Stimulated activated effector memory CD8-positive, alpha-beta T cell treated with anti-CD3 and anti-CD28 coated beads, Interleukin-12 subunit alpha, Interleukin-12 subunit beta, amount 100 ng/mL, for 72 hours (primary cell): ENCODE measurements at regions not wholly inside any gene's neighbourhood (a gene's known extent, or its start where the extent isn't known, plus 50 kb on each side); places are given as distances from the start of the nearest gene placed in this dataset.

ENCODE experiments used
- ATAC-seq: fragments of 150-1000 bp; cut with Tn5 transposase; 2 replicates; pipeline ENCODE4 v1.10.0; 2021
- DNase-seq, 2 donors: peaks; one replicate each; pipeline ENCODE4 v3.0.0; 2021 to 2022; ENCODE audit warnings: low spot score in 2 of 2
- H3K27ac Mint-ChIP-seq: one replicate; pipeline ENCODE4 v1.8.0; 2022; ENCODE audit warnings: mild to moderate bottlenecking, mixed read lengths
- H3K36me3 Mint-ChIP-seq: one replicate; pipeline ENCODE4 v1.8.0; 2022; ENCODE audit warnings: mild to moderate bottlenecking, mixed read lengths
- H3K4me1 Mint-ChIP-seq: one replicate; pipeline ENCODE4 v1.8.0; 2022; ENCODE audit warnings: mixed read lengths
- H3K4me3 Mint-ChIP-seq: one replicate; pipeline ENCODE4 v1.8.0; 2022; ENCODE audit warnings: mild to moderate bottlenecking, mixed read lengths
- H3K9me3 Mint-ChIP-seq: one replicate; pipeline ENCODE4 v1.8.0; 2022; ENCODE audit warnings: mixed read lengths

DNA sequence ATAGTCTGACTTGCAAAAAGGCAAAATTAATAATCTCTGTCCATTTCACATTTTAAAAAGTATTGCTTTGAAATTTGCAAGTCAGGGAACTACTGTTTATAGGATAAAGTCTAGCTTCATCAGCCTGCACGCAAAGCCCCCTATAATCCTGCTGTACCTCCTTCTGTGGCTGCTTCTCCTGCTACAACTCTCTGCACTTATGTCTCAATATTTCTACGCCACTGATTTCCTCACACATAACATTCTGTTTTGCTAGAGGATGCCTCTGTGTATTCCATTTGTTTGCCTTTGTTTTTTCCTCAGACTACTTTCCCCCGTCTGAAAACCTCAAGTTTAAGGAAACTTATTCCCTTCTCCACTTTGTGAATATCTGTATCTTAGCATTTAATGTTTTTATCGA is 389.9 kb downstream of the RFC3 start:
- no peak overlapping the region for H3K27ac Mint-ChIP-seq
- H3K36me3 Mint-ChIP-seq = no peaks in the 10 kb centered on the region
- ATAC-seq (no peak), DNase-seq (no peak)
- H3K4me1 Mint-ChIP-seq = no peaks in the 10 kb centered on the region
- H3K4me3 Mint-ChIP-seq = no peak overlapping the region
- peaks cover 3% of the 10 kb centered on the region for H3K9me3 Mint-ChIP-seq

DNA sequence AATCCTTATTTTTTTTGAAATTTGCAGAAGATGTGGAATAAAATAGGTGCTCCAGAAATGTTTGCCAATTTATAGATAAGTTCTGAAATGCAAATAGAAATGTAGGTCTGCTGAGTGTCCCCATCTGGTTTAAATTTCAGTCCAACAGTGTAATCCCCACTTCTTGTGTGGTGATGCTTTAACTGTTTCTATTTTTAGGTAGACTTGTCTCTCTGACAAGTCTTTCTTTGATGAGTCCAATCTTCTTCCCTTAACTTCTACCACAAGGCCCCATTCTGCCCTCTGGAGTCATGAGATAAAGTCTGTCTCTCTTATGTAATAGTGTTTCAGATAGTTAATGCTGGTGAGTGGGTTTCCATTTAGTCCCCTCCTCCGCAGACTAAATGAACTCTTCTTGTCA is 390.4 kb downstream of the RFC3 start:
- DNase-seq = no peak
- no peak for ATAC-seq
- Mint-ChIP-seq H3K36me3 (no peaks in the 10 kb centered on the region), H3K27ac (no peak overlapping the region), H3K4me1 (no peaks in the 10 kb centered on the region), H3K4me3 (no peak overlapping the region), H3K9me3 (no peaks in the 10 kb centered on the region)

DNA sequence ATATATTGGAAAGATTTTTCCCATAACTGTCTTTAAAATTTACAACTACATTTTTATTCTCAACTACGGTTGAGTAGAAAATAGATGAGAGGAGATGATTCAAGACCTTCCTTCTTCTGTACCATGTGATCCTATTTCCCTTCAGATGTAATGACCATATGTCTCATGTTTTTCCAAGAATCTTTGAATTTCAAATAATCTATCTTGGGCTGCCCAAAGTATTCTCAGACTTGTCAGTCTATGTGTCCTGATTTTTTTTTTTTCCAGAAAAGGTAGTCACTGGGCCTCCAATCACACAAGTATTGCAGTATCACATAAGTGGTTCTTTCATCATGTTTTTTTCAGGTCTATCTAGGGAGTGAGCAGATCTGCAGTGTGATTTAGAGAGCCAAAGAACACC is 392.4 kb downstream of the RFC3 start:
- no peak overlapping the region for H3K4me3 Mint-ChIP-seq
- no peaks in the 10 kb centered on the region for H3K36me3 Mint-ChIP-seq
- no peaks in the 10 kb centered on the region for H3K4me1 Mint-ChIP-seq
- ATAC-seq (no peak), DNase-seq (no peak)
- no peak overlapping the region for H3K27ac Mint-ChIP-seq
- H3K9me3 Mint-ChIP-seq = no peaks in the 10 kb centered on the region

DNA sequence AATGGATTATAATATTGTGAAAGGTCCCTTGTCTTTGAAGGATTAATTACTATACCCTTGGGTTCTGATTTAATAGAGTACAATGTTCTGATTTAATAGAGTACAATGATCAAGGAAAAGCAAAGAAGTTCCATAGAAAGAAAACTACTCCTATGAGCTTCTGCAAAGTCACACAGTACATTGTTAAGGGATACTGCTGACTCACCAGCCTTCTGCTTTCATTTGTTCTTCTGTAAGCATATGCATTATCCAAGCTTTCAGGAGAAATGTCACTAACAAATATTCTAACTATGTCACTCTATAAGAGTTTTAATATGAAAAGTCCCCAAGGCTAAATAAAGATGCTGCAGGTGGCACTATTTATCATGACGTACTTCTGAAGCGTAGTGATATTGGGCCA is 396.7 kb downstream of the RFC3 start:
- peaks cover 2% of the 10 kb centered on the region for H3K9me3 Mint-ChIP-seq
- H3K36me3 Mint-ChIP-seq = no peaks in the 10 kb centered on the region
- no peak overlapping the region for H3K4me3 Mint-ChIP-seq
- no peaks in the 10 kb centered on the region for H3K4me1 Mint-ChIP-seq
- H3K27ac Mint-ChIP-seq = no peak overlapping the region
- ATAC-seq (no peak), DNase-seq (no peak)

DNA sequence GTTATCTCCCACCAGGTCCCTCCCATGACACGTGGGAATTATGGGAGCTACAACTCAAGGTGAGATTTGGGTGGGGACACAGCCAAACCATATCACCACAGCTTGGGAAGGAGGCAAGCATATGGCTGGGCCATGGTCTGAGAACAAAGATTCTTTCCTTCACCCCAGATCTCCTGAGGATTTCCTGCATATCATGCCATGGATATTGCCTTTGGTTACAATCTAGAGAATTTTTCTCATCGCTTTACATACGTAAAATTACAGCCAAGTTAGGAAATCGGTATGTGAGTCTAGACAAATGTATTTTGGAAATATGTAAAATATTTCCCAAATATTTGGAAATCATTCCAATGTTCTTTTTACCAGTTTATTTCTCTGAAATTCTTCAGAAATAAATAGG is 398.3 kb downstream of the RFC3 start:
- Mint-ChIP-seq H3K36me3 (no peaks in the 10 kb centered on the region), H3K4me3 (no peak overlapping the region), H3K9me3 (peaks cover 2% of the 10 kb centered on the region), H3K27ac (no peak overlapping the region), H3K4me1 (no peaks in the 10 kb centered on the region)
- DNase-seq (no peak), ATAC-seq (no peak)

DNA sequence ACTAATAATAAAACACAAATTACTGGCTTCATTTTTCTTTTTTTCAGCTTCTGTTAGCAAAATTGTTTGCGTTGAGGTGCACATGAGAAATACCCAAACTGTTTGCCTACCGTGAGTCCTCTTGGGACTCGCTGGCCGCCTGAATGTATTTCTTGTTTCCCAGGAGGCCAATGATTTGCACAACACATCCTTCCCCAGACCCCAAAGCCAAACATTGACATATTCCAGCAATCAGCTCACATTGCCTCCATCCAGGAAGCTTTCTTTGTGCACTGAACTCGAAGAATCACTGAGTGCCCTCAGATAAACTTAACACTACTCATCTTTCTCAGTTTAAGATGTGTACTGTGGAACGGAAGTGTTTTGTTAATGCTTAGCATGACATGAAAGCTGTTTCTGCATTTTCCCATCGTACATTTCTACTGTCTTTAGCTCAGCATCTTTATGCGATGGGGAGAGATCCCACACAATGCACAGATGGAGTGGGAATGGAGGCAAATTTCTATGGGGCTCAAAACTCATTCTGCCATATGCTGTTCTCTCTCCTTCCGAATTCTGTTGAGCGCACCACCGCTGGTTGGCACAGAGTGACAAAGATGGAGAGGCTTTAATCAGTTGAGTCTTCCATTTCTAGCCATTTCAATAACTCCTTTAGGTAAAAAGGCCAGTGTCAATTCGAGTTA is 399.5 kb downstream of the RFC3 start:
- Mint-ChIP-seq H3K9me3 (peaks cover 2% of the 10 kb centered on the region), H3K36me3 (no peaks in the 10 kb centered on the region), H3K4me1 (no peaks in the 10 kb centered on the region), H3K27ac (no peak overlapping the region), H3K4me3 (no peak overlapping the region)
- ATAC-seq = no peak
- DNase-seq = no peak

DNA sequence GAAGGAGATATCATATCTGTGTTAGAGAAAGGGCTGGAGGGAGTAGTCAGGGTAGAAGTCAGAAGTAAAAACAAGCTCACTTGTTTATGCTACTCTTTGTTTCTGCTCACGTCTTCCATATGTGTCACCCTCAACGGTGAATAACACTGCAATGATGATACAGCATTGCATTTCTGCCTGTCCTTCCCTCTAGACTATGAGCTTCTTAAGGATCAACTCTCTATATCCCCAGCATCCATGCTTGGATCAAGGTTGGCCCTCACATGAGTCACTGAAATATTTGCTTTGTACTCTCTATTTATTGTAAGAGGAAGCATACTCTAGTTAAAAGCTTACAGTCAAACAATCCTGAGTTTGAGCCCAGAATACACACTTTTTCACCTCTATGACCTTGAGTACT is 406.0 kb downstream of the RFC3 start:
- no peak for DNase-seq
- no peaks in the 10 kb centered on the region for H3K36me3 Mint-ChIP-seq
- H3K27ac Mint-ChIP-seq = no peak overlapping the region
- ATAC-seq = no peak
- H3K4me3 Mint-ChIP-seq = no peak overlapping the region
- no peaks in the 10 kb centered on the region for H3K4me1 Mint-ChIP-seq
- H3K9me3 Mint-ChIP-seq = peaks cover 5% of the 10 kb centered on the region

DNA sequence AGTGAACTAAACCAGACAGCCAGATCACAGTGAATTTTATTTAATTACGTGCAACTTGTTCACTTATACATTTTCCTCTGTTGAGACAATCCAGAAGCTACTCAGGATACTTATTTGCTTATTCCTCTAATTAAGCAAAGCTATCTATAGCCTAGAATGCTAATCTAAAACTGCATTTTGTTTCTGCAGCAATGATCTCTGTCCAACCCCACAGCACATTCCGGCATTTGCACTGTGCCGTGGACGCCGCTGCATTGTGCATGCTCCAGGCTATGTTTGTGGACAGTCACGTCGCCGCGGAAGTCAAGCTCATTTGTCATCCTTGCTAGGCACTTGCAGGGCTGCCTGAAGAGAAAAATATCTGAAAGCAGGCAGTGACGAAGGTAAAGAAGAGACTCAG is 406.9 kb downstream of the RFC3 start:
- Mint-ChIP-seq H3K36me3 (no peaks in the 10 kb centered on the region), H3K9me3 (peaks cover 5% of the 10 kb centered on the region), H3K4me3 (no peak overlapping the region), H3K4me1 (no peaks in the 10 kb centered on the region), H3K27ac (no peak overlapping the region)
- no peak for DNase-seq
- ATAC-seq = no peak

DNA sequence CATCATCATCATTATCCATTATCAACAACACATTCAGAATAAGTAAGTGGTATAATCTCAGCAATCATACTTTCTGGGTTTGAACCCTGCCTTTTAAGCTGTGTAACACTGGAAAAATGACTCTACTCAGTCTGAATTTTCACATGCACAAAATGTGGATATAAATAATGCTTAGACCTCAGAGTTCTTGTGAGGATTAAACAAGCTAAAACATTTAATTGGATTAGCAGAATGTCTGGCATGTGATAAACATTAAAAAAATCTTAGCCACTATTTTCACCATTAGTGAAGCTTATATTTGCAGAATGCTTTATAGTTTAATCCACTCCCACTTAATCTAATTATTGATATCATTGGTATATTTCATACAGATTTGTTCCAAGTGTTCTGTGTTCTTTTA is 412.3 kb downstream of the RFC3 start:
- Mint-ChIP-seq H3K4me3 (no peak overlapping the region), H3K9me3 (peaks cover 18% of the 10 kb centered on the region)

DNA sequence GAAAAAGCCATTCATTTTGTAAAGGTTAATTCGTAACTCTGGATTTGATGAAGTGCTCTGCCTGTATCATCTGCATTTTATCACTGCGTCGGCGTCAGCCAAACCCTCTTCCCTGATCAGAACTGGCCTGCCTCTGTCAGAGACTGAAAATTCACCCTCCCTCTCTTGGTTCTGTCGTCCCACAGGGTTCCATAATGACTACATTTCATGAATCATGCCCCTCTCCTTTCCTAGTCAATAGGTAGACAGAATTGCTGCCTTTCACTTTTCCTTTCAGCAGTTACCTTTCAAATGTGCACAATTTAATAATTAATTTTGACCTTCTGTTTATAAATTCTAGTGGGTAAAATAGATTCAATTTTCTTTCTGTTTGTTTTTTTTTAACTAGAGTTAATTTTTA is 423.4 kb downstream of the RFC3 start:
- Mint-ChIP-seq H3K4me1 (no peaks in the 10 kb centered on the region), H3K4me3 (no peak overlapping the region), H3K9me3 (peaks cover 3% of the 10 kb centered on the region), H3K27ac (no peak overlapping the region), H3K36me3 (no peaks in the 10 kb centered on the region)
- DNase-seq = no peak
- ATAC-seq = no peak

More for the DNA sequence above, 412.3 kb downstream of the RFC3 start:
- no peaks in the 10 kb centered on the region for H3K4me1 Mint-ChIP-seq
- no peak for DNase-seq
- H3K36me3 Mint-ChIP-seq = no peaks in the 10 kb centered on the region
- ATAC-seq = no peak
- H3K27ac Mint-ChIP-seq = no peak overlapping the region

DNA sequence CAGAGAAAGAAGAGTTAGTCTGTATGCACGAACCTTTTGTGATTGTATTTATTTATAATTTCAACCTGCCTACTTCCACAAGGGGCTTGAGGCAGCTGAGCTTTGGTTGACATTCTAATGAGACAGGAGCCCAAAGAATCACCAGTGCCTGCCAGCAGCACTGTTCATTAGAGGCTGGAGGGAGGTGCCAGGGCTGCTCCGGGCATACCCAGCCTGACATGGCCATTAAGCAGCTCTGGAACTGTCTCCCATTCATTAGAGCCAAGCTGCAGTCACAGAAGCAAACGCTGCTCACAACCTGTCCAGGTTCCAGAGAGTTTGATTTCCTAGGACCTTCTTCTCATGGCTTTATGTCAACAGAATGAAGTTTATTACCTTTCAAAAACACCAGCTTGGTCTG is 425.5 kb downstream of the RFC3 start:
- no peak overlapping the region for H3K27ac Mint-ChIP-seq
- H3K9me3 Mint-ChIP-seq = peaks cover 3% of the 10 kb centered on the region

DNA sequence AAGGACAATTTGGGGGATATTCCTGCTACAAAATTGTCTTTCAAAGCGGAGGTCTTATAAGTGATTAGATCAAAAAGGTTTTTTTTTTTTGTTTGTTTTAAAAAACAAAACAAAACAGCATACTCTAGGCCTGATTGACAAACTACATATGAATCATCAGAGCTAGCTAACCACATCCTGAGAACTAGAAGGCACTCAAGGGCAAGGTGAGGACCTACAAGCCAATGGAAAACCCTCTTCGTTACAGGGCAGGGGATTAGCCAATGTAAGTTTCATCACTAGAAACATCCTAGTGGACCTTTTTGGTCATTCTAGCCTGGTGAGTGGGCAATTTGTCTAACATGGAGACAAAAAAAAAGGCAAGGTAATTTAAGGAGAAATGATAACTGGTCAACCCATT is 428.6 kb downstream of the RFC3 start:
- H3K36me3 Mint-ChIP-seq = no peaks in the 10 kb centered on the region
- H3K4me1 Mint-ChIP-seq = no peaks in the 10 kb centered on the region
- H3K9me3 Mint-ChIP-seq = peaks cover 9% of the 10 kb centered on the region
- DNase-seq (no peak), ATAC-seq (no peak)
- no peak overlapping the region for H3K27ac Mint-ChIP-seq
- H3K4me3 Mint-ChIP-seq = no peak overlapping the region

More for the DNA sequence above, 425.5 kb downstream of the RFC3 start:
- DNase-seq = no peak
- H3K4me3 Mint-ChIP-seq = no peak overlapping the region
- no peak for ATAC-seq
- H3K4me1 Mint-ChIP-seq = no peaks in the 10 kb centered on the region
- no peaks in the 10 kb centered on the region for H3K36me3 Mint-ChIP-seq

DNA sequence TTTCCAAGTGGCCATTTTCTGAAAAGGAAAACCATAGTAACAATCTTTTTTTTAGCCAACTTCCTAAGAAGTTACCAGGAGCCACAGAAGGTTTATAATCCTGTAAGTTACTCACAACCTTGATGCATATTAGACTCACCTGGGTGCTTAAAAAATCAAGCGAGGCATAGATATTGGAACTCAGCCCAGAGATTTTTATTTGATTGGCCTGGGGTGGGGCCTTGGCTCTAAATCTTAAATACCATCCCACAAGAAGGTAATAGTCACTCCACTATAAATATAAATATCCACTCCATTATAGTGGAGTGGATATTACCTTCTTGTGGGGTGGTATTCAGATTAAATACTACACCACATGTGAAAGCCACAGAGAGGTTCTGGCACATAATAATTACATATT is 429.6 kb downstream of the RFC3 start:
- no peak for ATAC-seq
- no peak for DNase-seq
- no peak overlapping the region for H3K4me3 Mint-ChIP-seq
- H3K9me3 Mint-ChIP-seq = peaks cover 12% of the 10 kb centered on the region
- no peaks in the 10 kb centered on the region for H3K4me1 Mint-ChIP-seq
- H3K27ac Mint-ChIP-seq = no peak overlapping the region
- H3K36me3 Mint-ChIP-seq = no peaks in the 10 kb centered on the region

DNA sequence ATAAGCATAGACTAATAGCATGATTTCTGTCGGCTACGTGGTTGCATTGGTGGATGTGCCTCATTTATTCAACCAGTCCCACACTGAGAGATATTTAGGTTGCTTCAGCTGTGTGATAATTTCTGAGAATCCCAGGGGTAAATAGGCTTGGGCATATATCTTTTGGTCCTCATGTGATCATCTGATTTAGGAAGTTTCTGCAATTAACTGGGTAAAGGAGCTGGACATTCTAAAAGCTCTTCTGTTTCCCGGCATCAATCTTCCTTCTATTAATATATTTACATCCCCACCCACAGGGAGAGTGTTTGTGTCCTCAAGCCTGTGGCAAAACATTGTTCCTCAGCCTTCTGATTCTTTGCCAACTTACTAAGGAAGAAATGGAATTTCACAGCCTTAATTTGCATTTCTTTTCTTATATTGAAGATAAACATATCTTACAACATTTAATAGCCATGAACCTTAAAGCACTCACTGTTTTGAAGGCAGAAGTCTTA is 431.6 kb downstream of the RFC3 start:
- H3K4me1 Mint-ChIP-seq = no peaks in the 10 kb centered on the region
- H3K27ac Mint-ChIP-seq = no peak overlapping the region
- ATAC-seq = no peak

DNA sequence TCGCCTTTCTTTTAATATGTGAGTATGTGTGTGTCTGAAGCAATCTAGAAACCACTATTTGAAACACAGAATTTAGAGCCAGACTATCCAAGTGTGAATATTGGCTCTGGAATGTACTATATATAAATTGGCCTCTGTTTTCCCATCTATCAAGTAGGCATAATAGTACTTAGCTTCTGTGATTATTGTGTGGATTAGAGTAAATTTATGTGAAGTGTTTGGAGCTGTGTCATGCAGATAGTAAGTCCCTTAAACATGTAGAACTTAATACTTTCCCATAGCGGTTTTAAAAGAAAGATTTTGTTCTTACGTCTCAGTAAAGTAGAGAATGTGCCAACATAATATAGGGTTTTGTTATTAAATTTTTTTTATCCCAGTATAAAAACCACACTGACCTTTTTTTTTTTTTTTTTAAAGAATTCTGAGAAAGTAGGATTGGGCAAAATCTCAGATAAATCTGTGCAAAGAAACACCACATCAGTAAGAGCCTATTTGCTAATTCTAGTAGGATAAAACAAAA is 432.3 kb downstream of the RFC3 start:
- Mint-ChIP-seq H3K4me1 (no peaks in the 10 kb centered on the region), H3K27ac (no peak overlapping the region), H3K4me3 (no peak overlapping the region), H3K9me3 (peaks cover 15% of the 10 kb centered on the region), H3K36me3 (no peaks in the 10 kb centered on the region)
- no peak for DNase-seq
- no peak for ATAC-seq

More for the DNA sequence above, 431.6 kb downstream of the RFC3 start:
- DNase-seq = no peak
- Mint-ChIP-seq H3K4me3 (no peak overlapping the region), H3K9me3 (peaks cover 15% of the 10 kb centered on the region), H3K36me3 (no peaks in the 10 kb centered on the region)

DNA sequence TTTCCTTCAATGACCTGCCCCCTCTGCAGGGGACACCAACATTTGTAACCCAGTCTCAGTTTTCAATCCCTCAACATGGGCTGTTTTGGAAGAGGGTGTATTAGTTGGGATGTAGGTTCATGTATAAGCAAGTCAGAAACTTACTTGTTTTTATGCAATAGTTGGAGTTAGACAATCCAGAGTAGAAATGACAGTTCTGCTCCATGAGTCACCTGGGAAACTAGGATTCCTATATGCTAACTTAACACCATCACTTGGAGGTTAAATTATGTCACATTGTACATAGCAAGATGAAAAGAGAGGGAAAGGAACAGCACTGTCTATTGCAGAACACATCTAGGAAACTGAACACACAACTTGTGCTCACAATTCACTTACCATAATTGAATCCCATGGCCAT is 436.4 kb downstream of the RFC3 start:
- peaks cover 22% of the 10 kb centered on the region for H3K9me3 Mint-ChIP-seq
- H3K27ac Mint-ChIP-seq = no peak overlapping the region
- H3K4me1 Mint-ChIP-seq = no peaks in the 10 kb centered on the region
- ATAC-seq (no peak), DNase-seq (no peak)
- no peaks in the 10 kb centered on the region for H3K36me3 Mint-ChIP-seq
- no peak overlapping the region for H3K4me3 Mint-ChIP-seq
